ENCODE measurements at regions not wholly inside any gene's neighbourhood (a gene's known extent, or its start where the extent isn't known, plus 50 kb on each side); places are given as distances from the start of the nearest gene placed in this dataset.

DNA sequence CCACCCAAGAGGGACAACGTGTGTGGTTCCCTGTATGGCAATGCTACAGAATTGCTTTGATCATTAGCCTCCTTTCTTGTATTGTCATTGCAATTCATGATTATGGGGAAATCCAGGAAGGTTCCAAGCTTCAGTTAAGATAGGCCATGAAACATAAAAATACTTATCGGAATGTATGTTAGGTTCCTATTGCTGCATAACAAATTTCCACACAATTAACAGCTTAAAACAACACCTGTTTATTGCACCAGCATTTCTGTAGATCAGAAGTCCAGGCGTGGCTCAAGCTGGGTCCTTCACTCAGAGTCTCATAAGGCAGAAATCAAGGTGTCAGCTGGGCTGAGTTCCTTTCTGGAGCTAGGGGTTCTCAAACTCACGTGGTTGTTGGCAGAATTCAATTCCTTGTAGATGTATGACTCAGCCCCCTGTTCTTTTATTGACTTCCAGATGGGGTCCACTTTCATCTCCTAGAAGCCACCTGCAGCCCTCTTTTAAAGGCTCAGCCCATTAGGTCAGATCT, 365.6 kb upstream of the TMPO start:
- TF ChIP-seq CTCF (conservative IDR thresholded peaks at IDR 0.05 in 1 of 2, IDR thresholded peaks at IDR 0.05 in 1 of 2; ENCODE audit: extremely low read depth in 1 of 2, insufficient read depth in 1 of 2, low read depth in 1 of 2, low read length in 2 of 2) (no peak), EZH2 (IDR thresholded peaks at IDR 0.05; ENCODE audit: borderline replicate concordance, low read length) (no peak)
